WERI-Rb-1 (cell line): ENCODE measurements at regions not wholly inside any gene's neighbourhood (a gene's known extent, or its start where the extent isn't known, plus 50 kb on each side); places are given as distances from the start of the nearest gene placed in this dataset.

Source experiments
- DNase-seq: peaks from one replicate; pipeline ENCODE4 v3.0.0-alpha.2; 2020
- H3K27ac ChIP-seq: fragments of 250-450 bp; sonication (Bioruptor Pico); 2 replicates; pipeline ENCODE4 v1.5.1; 2020; ENCODE audit warnings: mild to moderate bottlenecking, moderate library complexity
- H3K27me3 ChIP-seq: fragments of 250-450 bp; sonication (Bioruptor Pico); 2 replicates; pipeline ENCODE4 v1.5.1; 2021; ENCODE audit warnings: mild to moderate bottlenecking, low read depth, moderate library complexity; ENCODE audit not compliant: insufficient read depth, severe bottlenecking
- H3K36me3 ChIP-seq: fragments of 250-450 bp; sonication (Bioruptor Pico); 2 replicates; pipeline ENCODE4 v1.5.1; 2020; ENCODE audit warnings: mild to moderate bottlenecking, moderate library complexity
- H3K4me3 ChIP-seq: 2 replicates; pipeline ENCODE4 v1.5.1; 2011; ENCODE audit warnings: low read depth, mild to moderate bottlenecking, control low read depth, low read length
- H3K9me3 ChIP-seq: fragments of 250-450 bp; sonication (Bioruptor Pico); 2 replicates; pipeline ENCODE4 v1.5.1; 2021; ENCODE audit warnings: mild to moderate bottlenecking, moderate library complexity; ENCODE audit not compliant: severe bottlenecking
- CTCF ChIP-seq: IDR thresholded peaks from 2 replicates; pipeline ENCODE4 v1.5.1; 2011; ENCODE audit warnings: low read depth, mild to moderate bottlenecking, control low read depth, inconsistent platforms, low read length

GRCh38 chr16:6861135-6861814 lies 471.4 kb upstream of the RBFOX1 start:
- no peaks in the 10 kb centered on the region for H3K27me3 ChIP-seq
- H3K27ac ChIP-seq, result no peak overlapping the region
- no peak overlapping the region for H3K4me3 ChIP-seq
- TF ChIP-seq CTCF, result no peak
- no peak for DNase-seq
- H3K36me3 ChIP-seq, result no peaks in the 10 kb centered on the region
- H3K9me3 ChIP-seq, result peaks cover 3% of the 10 kb centered on the region

- H3K36me3 ChIP-seq, result no peaks in the 10 kb centered on the region
- DNase-seq, result no peak
- H3K9me3 ChIP-seq, result no peaks in the 10 kb centered on the region
- H3K27ac ChIP-seq, result no peak overlapping the region
- H3K27me3 ChIP-seq, result no peaks in the 10 kb centered on the region
- no peak overlapping the region for H3K4me3 ChIP-seq
- TF ChIP-seq CTCF, result no peak
These were observed 475.1 kb upstream of the RBFOX1 start for GRCh38 chr16:6857575-6857974.

- Histone ChIP-seq H3K9me3 (no peaks in the 10 kb centered on the region), H3K27ac (no peak overlapping the region), H3K4me3 (no peak overlapping the region), H3K27me3 (no peaks in the 10 kb centered on the region), H3K36me3 (no peaks in the 10 kb centered on the region)
- no peak for DNase-seq
- TF ChIP-seq CTCF, result no peak
These were observed 476.1 kb upstream of the RBFOX1 start for GRCh38 chr16:6856578-6856977.

- no peak for DNase-seq
These were observed 479.1 kb upstream of the RBFOX1 start for GRCh38 chr16:6853565-6853964.

GRCh38 chr16:6852643-6853225 lies 479.9 kb upstream of the RBFOX1 start:
- Histone ChIP-seq H3K36me3 (no peaks in the 10 kb centered on the region), H3K27me3 (no peaks in the 10 kb centered on the region), H3K27ac (no peak overlapping the region), H3K4me3 (no peak overlapping the region), H3K9me3 (no peaks in the 10 kb centered on the region)
- DNase-seq, result peak; percentile 33
- no peak for TF ChIP-seq CTCF

More at GRCh38 chr16:6853565-6853964, 479.1 kb upstream of the RBFOX1 start:
- Histone ChIP-seq H3K27me3 (no peaks in the 10 kb centered on the region), H3K27ac (no peak overlapping the region), H3K4me3 (no peak overlapping the region), H3K9me3 (no peaks in the 10 kb centered on the region), H3K36me3 (no peaks in the 10 kb centered on the region)
- TF ChIP-seq CTCF, result no peak

GRCh38 chr16:6846452-6846851 lies 486.2 kb upstream of the RBFOX1 start:
- Histone ChIP-seq H3K27ac (no peak overlapping the region), H3K9me3 (no peaks in the 10 kb centered on the region), H3K36me3 (no peaks in the 10 kb centered on the region), H3K4me3 (no peak overlapping the region), H3K27me3 (no peaks in the 10 kb centered on the region)
- TF ChIP-seq CTCF, result no peak
- no peak for DNase-seq
